Smooth muscle cell (in vitro differentiated cells): ENCODE measurements at regions not wholly inside any gene's neighbourhood (a gene's known extent, or its start where the extent isn't known, plus 50 kb on each side); places are given as distances from the start of the nearest gene placed in this dataset.
"Not testable (repeated sequence)": the region's sequence is repeated elsewhere in the genome, so short reads cannot be mapped to it uniquely, and the experiment has no call there.

ENCODE experiments used
- DNase-seq: peaks from one replicate; lab custom pipeline; 2025; ENCODE audit not compliant: unreplicated experiment; lab: John Stamatoyannopoulos, UW
- H2AFZ ChIP-seq: fragments of 200-600 bp; sonication (generic); 2 replicates; pipeline ENCODE4 v1.6.0; 2016; ENCODE audit warnings: antibody characterized with exemption, low read depth, mild to moderate bottlenecking
- H3F3A ChIP-seq: fragments of 200-600 bp; sonication (generic); 2 replicates; pipeline ENCODE4 v1.6.0; 2017; ENCODE audit warnings: antibody characterized with exemption, low read depth
- H3K27ac ChIP-seq: fragments of 200-600 bp; sonication (generic); 2 replicates; pipeline ENCODE4 v1.5.1; 2016; ENCODE audit warnings: low read depth, mild to moderate bottlenecking
- H3K27me3 ChIP-seq: fragments of 200-600 bp; sonication (generic); 2 replicates; pipeline ENCODE4 v1.6.1; 2016; ENCODE audit warnings: low read depth, mild to moderate bottlenecking
- H3K36me3 ChIP-seq: fragments of 200-600 bp; sonication (generic); 2 replicates; pipeline ENCODE4 v1.5.1; 2016; ENCODE audit warnings: low read depth
- H3K4me1 ChIP-seq: fragments of 200-600 bp; sonication (generic); 2 replicates; pipeline ENCODE4 v1.5.1; 2016; ENCODE audit warnings: low read depth
- H3K4me2 ChIP-seq: fragments of 200-600 bp; sonication (generic); 2 replicates; pipeline ENCODE4 v1.6.0; 2016; ENCODE audit warnings: mild to moderate bottlenecking
- H3K4me3 ChIP-seq: fragments of 200-600 bp; sonication (generic); 2 replicates; pipeline ENCODE4 v1.5.1; 2016; ENCODE audit warnings: mild to moderate bottlenecking
- H3K79me2 ChIP-seq: fragments of 200-600 bp; sonication (generic); 2 replicates; pipeline ENCODE4 v1.6.0; 2016; ENCODE audit warnings: low read depth, mild to moderate bottlenecking
- H3K9ac ChIP-seq: fragments of 200-600 bp; sonication (generic); 2 replicates; pipeline ENCODE4 v1.6.0; 2016; ENCODE audit warnings: low read depth
- H3K9me3 ChIP-seq: fragments of 200-600 bp; sonication (generic); replicated peaks from 2 replicates; pipeline ENCODE4 v1.5.1; 2016; ENCODE audit warnings: low read depth
- H4K20me1 ChIP-seq: fragments of 200-600 bp; sonication (generic); 2 replicates; pipeline ENCODE4 v1.6.0; 2016; ENCODE audit warnings: low read depth
- CTCF ChIP-seq: fragments of 200-600 bp; sonication (generic); IDR thresholded peaks from 2 replicates; pipeline ENCODE4 v1.5.1; 2017; ENCODE audit warnings: borderline replicate concordance, mild to moderate bottlenecking, antibody characterized with exemption; ENCODE audit not compliant: insufficient read depth, poor library complexity, severe bottlenecking
- WGBS: methylation state at CpG from one replicate; pipeline ENCODE4 v1.1.7; 2016; ENCODE audit warnings: low lambda C conversion rate; 5-methylcytosine and 5-hydroxymethylcytosine counted together

- Histone ChIP-seq H3K27ac (no peak overlapping the region), H3K9me3 (no peaks in the 10 kb centered on the region), H3K27me3 (no peaks in the 10 kb centered on the region), H3K4me1 (no peaks in the 10 kb centered on the region), H3K9ac (no peak overlapping the region), H3K36me3 (no peaks in the 10 kb centered on the region), H3K4me3 (no peak overlapping the region), H3K4me2 (no peak overlapping the region), H2AFZ (no peak overlapping the region), H3F3A (no peaks in the 10 kb centered on the region), H4K20me1 (no peaks in the 10 kb centered on the region), H3K79me2 (no peaks in the 10 kb centered on the region)
- WGBS: 86% methylated on average over 2 of the region's 2 CpGs
- no peak for DNase-seq
- TF ChIP-seq CTCF: no peak
These were observed 115.8 kb upstream of the VSTM2A start for GRCh38 chr7:54426406-54426805.

GRCh38 chr7:54429111-54429510, 113.1 kb upstream of the VSTM2A start:
- Histone ChIP-seq H3K27me3 (no peaks in the 10 kb centered on the region), H3K79me2 (no peaks in the 10 kb centered on the region), H3K9ac (no peak overlapping the region), H3K4me2 (no peak overlapping the region), H3K4me3 (no peak overlapping the region), H4K20me1 (no peaks in the 10 kb centered on the region), H3K9me3 (no peaks in the 10 kb centered on the region), H3K4me1 (no peaks in the 10 kb centered on the region), H3K27ac (no peak overlapping the region), H2AFZ (no peak overlapping the region), H3F3A (no peaks in the 10 kb centered on the region), H3K36me3 (no peaks in the 10 kb centered on the region)
- TF ChIP-seq CTCF: no peak
- DNase-seq: no peak

GRCh38 chr7:54439391-54439790, 102.8 kb upstream of the VSTM2A start:
- no peak for TF ChIP-seq CTCF
- Histone ChIP-seq H3K36me3 (no peaks in the 10 kb centered on the region), H3K4me2 (no peak overlapping the region), H3K4me1 (no peaks in the 10 kb centered on the region), H3K27me3 (no peaks in the 10 kb centered on the region), H3K9me3 (no peaks in the 10 kb centered on the region), H3K79me2 (no peaks in the 10 kb centered on the region), H2AFZ (no peak overlapping the region), H3K9ac (no peak overlapping the region), H3K27ac (no peak overlapping the region), H3K4me3 (no peak overlapping the region), H3F3A (no peaks in the 10 kb centered on the region), H4K20me1 (no peaks in the 10 kb centered on the region)
- WGBS: 90% methylated on average over 5 of the region's 5 CpGs
- no peak for DNase-seq

GRCh38 chr7:54444046-54444686, 98.0 kb upstream of the VSTM2A start:
- not testable (repeated sequence) for H4K20me1 ChIP-seq, H3K9me3 ChIP-seq, H3K27me3 ChIP-seq, H3K27ac ChIP-seq, DNase-seq, H3K4me3 ChIP-seq, H3K36me3 ChIP-seq, H3K79me2 ChIP-seq, H3K4me2 ChIP-seq, H3F3A ChIP-seq, H2AFZ ChIP-seq, H3K4me1 ChIP-seq, H3K9ac ChIP-seq
- WGBS: 94% methylated on average over 34 of the region's 34 CpGs

GRCh38 chr7:54453168-54453567, 89.0 kb upstream of the VSTM2A start:
- not testable (repeated sequence) for H3K79me2 ChIP-seq, H3K4me3 ChIP-seq, H3K27me3 ChIP-seq, H3K4me1 ChIP-seq, H3K9me3 ChIP-seq, H3K27ac ChIP-seq, H3F3A ChIP-seq, H4K20me1 ChIP-seq, DNase-seq, H2AFZ ChIP-seq, H3K4me2 ChIP-seq, H3K9ac ChIP-seq, H3K36me3 ChIP-seq
- 69% methylated on average over 1 of the region's 1 CpG for WGBS

- not testable (repeated sequence) for H3K79me2 ChIP-seq, H3K9me3 ChIP-seq, H3K4me3 ChIP-seq, H2AFZ ChIP-seq, H4K20me1 ChIP-seq, H3K36me3 ChIP-seq, DNase-seq, H3K27ac ChIP-seq, H3K4me1 ChIP-seq, H3K4me2 ChIP-seq, H3F3A ChIP-seq, H3K27me3 ChIP-seq, H3K9ac ChIP-seq
- 73% methylated on average over 6 of the region's 6 CpGs for WGBS
These were observed 87.5 kb upstream of the VSTM2A start for GRCh38 chr7:54454700-54455099.
